CD4-positive, alpha-beta memory T cell (primary cell): ENCODE measurements at regions not wholly inside any gene's neighbourhood (a gene's known extent, or its start where the extent isn't known, plus 50 kb on each side); places are given as distances from the start of the nearest gene placed in this dataset.
"Not testable (repeated sequence)": the region's sequence is repeated elsewhere in the genome, so short reads cannot be mapped to it uniquely, and the experiment has no call there.

Experiments used
- CTCF ChIA-PET: fragments of 350-600 bp; sonication (Branson Sonifier 250); formaldehyde crosslinking; loops from one replicate; lab custom pipeline; 2021; ENCODE audit warnings: inconsistent platforms; ENCODE audit not compliant: partially characterized antibody; lab: Charles Lee
- POLR2A ChIA-PET: fragments of 350-600 bp; sonication (Branson Sonifier 250); formaldehyde crosslinking; loops from one replicate; lab custom pipeline; 2021; ENCODE audit not compliant: partially characterized antibody; lab: Charles Lee
- DNase-seq, 5 donors: peaks; one replicate each; pipeline versions ENCODE4 v3.0.0 to v3.0.0-alpha.2; 2020 to 2022; ENCODE audit warnings: mixed read lengths in 1 of 5
- H3K27ac ChIP-seq: one replicate; pipeline ENCODE4 v1.7.0; 2013; ENCODE audit warnings: low read depth, low read length
- H3K27me3 ChIP-seq: 2 replicates; pipeline ENCODE4 v1.7.0; 2013; ENCODE audit warnings: mild to moderate bottlenecking, low read length, moderate library complexity; ENCODE audit not compliant: insufficient read depth
- H3K36me3 ChIP-seq: 2 replicates; pipeline ENCODE4 v1.7.0; 2013; ENCODE audit warnings: mild to moderate bottlenecking, low read length, moderate library complexity; ENCODE audit not compliant: insufficient read depth
- H3K4me1 ChIP-seq: 2 replicates; pipeline ENCODE4 v1.7.0; 2013; ENCODE audit warnings: mild to moderate bottlenecking, low read length, moderate library complexity; ENCODE audit not compliant: insufficient read depth
- H3K4me3 ChIP-seq, 2 donors: one replicate each; pipeline ENCODE4 v1.7.0; 2013; ENCODE audit warnings: low read length in 2 of 2, mild to moderate bottlenecking in 1 of 2
- H3K9me3 ChIP-seq, 2 donors: one replicate each; pipeline ENCODE4 v1.7.0; 2013; ENCODE audit warnings: low read length in 2 of 2, control low read depth in 1 of 2; ENCODE audit not compliant: control insufficient read depth in 1 of 2
- H3K27ac Mint-ChIP-seq, 7 donors: one replicate each; pipeline ENCODE4 v1.8.0; 2020 to 2021; ENCODE audit warnings: mixed read lengths in 7 of 7, mild to moderate bottlenecking in 6 of 7, inconsistent platforms in 3 of 7, moderate library complexity in 3 of 7
- H3K27me3 Mint-ChIP-seq, 2 donors: one replicate each; pipeline ENCODE4 v1.8.0; 2020 to 2021; ENCODE audit warnings: mixed read lengths in 2 of 2
- H3K36me3 Mint-ChIP-seq, 2 donors: one replicate each; pipeline ENCODE4 v1.8.0; 2020 to 2021; ENCODE audit warnings: mixed read lengths in 2 of 2, inconsistent platforms in 1 of 2, mild to moderate bottlenecking in 1 of 2
- H3K4me1 Mint-ChIP-seq, 4 donors: one replicate each; pipeline ENCODE4 v1.8.0; 2020 to 2021; ENCODE audit warnings: mixed read lengths in 4 of 4, mild to moderate bottlenecking in 1 of 4
- H3K4me3 Mint-ChIP-seq, 8 donors: one replicate each; pipeline ENCODE4 v1.8.0; 2020 to 2021; ENCODE audit warnings: mixed read lengths in 8 of 8, mild to moderate bottlenecking in 7 of 8, moderate library complexity in 6 of 8, inconsistent platforms in 3 of 8
- H3K9me3 Mint-ChIP-seq, 8 donors: one replicate each; pipeline ENCODE4 v1.8.0; 2020 to 2021; ENCODE audit warnings: mixed read lengths in 8 of 8, mild to moderate bottlenecking in 5 of 8, inconsistent platforms in 3 of 8, moderate library complexity in 1 of 8
- intact Hi-C: fragments of 100-400 bp; cut with micrococcal nuclease; formaldehyde crosslinking; loops from one replicate; pipeline ENCODE4 v1.15.1; 2023

GRCh38 chr5:130321931-130322330 lies 417.7 kb downstream of the CHSY3 start:
- Mint-ChIP-seq H3K36me3 (no peaks in the 10 kb centered on the region), H3K4me1 (no peaks in the 10 kb centered on the region), H3K27me3 (no peaks in the 10 kb centered on the region), H3K4me3 (no peak overlapping the region), H3K27ac (no peak overlapping the region), H3K9me3 (peaks cover 0 to 14% (median 8%) of the 10 kb centered on the region in 8 donors)
- Histone ChIP-seq H3K27me3 (no peaks in the 10 kb centered on the region), H3K4me3 (no peak overlapping the region), H3K4me1 (no peaks in the 10 kb centered on the region), H3K27ac (no peak overlapping the region), H3K36me3 (no peaks in the 10 kb centered on the region), H3K9me3 (no peaks in the 10 kb centered on the region)
- ChIA-PET POLR2A (no interaction called here), CTCF (no interaction called here)
- DNase-seq, result no peak
- intact Hi-C loops, result no loop called here

GRCh38 chr5:130316971-130317680 lies 412.9 kb downstream of the CHSY3 start:
- H3K27me3 ChIP-seq, result no peaks in the 10 kb centered on the region
- ChIA-PET POLR2A (no interaction called here), CTCF (no interaction called here)
- H3K9me3 ChIP-seq, result no peaks in the 10 kb centered on the region
- peaks cover 0 to 12% (median 5%) of the 10 kb centered on the region in 8 donors for H3K9me3 Mint-ChIP-seq
- no peaks in the 10 kb centered on the region for H3K4me1 Mint-ChIP-seq
- no peak overlapping the region for H3K27ac ChIP-seq
- no peaks in the 10 kb centered on the region for H3K36me3 ChIP-seq
- intact Hi-C loops, result no loop called here
- no peak overlapping the region for H3K27ac Mint-ChIP-seq
- H3K4me3 ChIP-seq, result no peak overlapping the region
- no peaks in the 10 kb centered on the region for H3K4me1 ChIP-seq
- H3K27me3 Mint-ChIP-seq, result no peaks in the 10 kb centered on the region
- H3K4me3 Mint-ChIP-seq, result no peak overlapping the region
- no peak for DNase-seq
- H3K36me3 Mint-ChIP-seq, result no peaks in the 10 kb centered on the region

GRCh38 chr5:130295235-130295634 lies 391.0 kb downstream of the CHSY3 start:
- CTCF ChIA-PET, result no interaction called here
- POLR2A ChIA-PET, result no interaction called here
- intact Hi-C loops, result no loop called here
- Mint-ChIP-seq H3K36me3 (no peaks in the 10 kb centered on the region), H3K4me1 (no peaks in the 10 kb centered on the region), H3K9me3 (no peaks in the 10 kb centered on the region), H3K27me3 (no peaks in the 10 kb centered on the region), H3K27ac (no peak overlapping the region), H3K4me3 (no peak overlapping the region)
- DNase-seq, result no peak
- H3K4me3 ChIP-seq, result no peak overlapping the region
- no peaks in the 10 kb centered on the region for H3K4me1 ChIP-seq
- H3K9me3 ChIP-seq, result no peaks in the 10 kb centered on the region
- H3K27me3 ChIP-seq, result no peaks in the 10 kb centered on the region
- no peaks in the 10 kb centered on the region for H3K36me3 ChIP-seq
- H3K27ac ChIP-seq, result no peak overlapping the region

GRCh38 chr5:130294798-130295197 lies 390.5 kb downstream of the CHSY3 start:
- POLR2A ChIA-PET, H3K27ac Mint-ChIP-seq: not testable (repeated sequence)

GRCh38 chr5:130290219-130290618 lies 386.0 kb downstream of the CHSY3 start:
- DNase-seq, result no peak
- intact Hi-C loops, result no loop called here
- ChIA-PET CTCF (interaction anchor here (1.1 kb wide), 1 partner anchor 173 kb away, joined by 3 read pairs; no protein-coding TSS in a partner anchor), POLR2A (no interaction called here)
- Histone ChIP-seq H3K27ac (no peak overlapping the region), H3K9me3 (no peaks in the 10 kb centered on the region), H3K4me3 (no peak overlapping the region), H3K36me3 (no peaks in the 10 kb centered on the region), H3K27me3 (no peaks in the 10 kb centered on the region), H3K4me1 (no peaks in the 10 kb centered on the region)
- no peaks in the 10 kb centered on the region for H3K36me3 Mint-ChIP-seq
- H3K4me1 Mint-ChIP-seq, result no peaks in the 10 kb centered on the region
- H3K27me3 Mint-ChIP-seq, result peaks cover 0 to 2% of the 10 kb centered on the region in 2 donors
- no peak overlapping the region for H3K27ac Mint-ChIP-seq
- H3K4me3 Mint-ChIP-seq, result no peak overlapping the region
- H3K9me3 Mint-ChIP-seq, result no peaks in the 10 kb centered on the region

More at GRCh38 chr5:130294798-130295197, 390.5 kb downstream of the CHSY3 start:
- H3K9me3 ChIP-seq, H3K36me3 ChIP-seq, CTCF ChIA-PET, H3K27ac ChIP-seq, intact Hi-C loops, DNase-seq, H3K4me3 ChIP-seq, H3K4me1 ChIP-seq, H3K4me1 Mint-ChIP-seq, H3K4me3 Mint-ChIP-seq, H3K9me3 Mint-ChIP-seq, H3K27me3 ChIP-seq, H3K36me3 Mint-ChIP-seq, H3K27me3 Mint-ChIP-seq: not testable (repeated sequence)

GRCh38 chr5:130289132-130290088 lies 385.1 kb downstream of the CHSY3 start:
- Histone ChIP-seq H3K4me3 (no peak overlapping the region), H3K27ac (no peak overlapping the region), H3K9me3 (no peaks in the 10 kb centered on the region), H3K36me3 (no peaks in the 10 kb centered on the region), H3K27me3 (no peaks in the 10 kb centered on the region), H3K4me1 (no peaks in the 10 kb centered on the region)
- ChIA-PET CTCF (no interaction called here), POLR2A (no interaction called here)
- Mint-ChIP-seq H3K27me3 (peaks cover 0 to 2% of the 10 kb centered on the region in 2 donors), H3K9me3 (no peaks in the 10 kb centered on the region), H3K4me3 (no peak overlapping the region), H3K27ac (no peak overlapping the region), H3K4me1 (no peaks in the 10 kb centered on the region), H3K36me3 (no peaks in the 10 kb centered on the region)
- intact Hi-C loops, result no loop called here
- DNase-seq, result no peak

- Histone ChIP-seq H3K27ac (no peak overlapping the region), H3K27me3 (no peaks in the 10 kb centered on the region), H3K4me3 (no peak overlapping the region), H3K36me3 (no peaks in the 10 kb centered on the region), H3K9me3 (no peaks in the 10 kb centered on the region), H3K4me1 (no peaks in the 10 kb centered on the region)
- Mint-ChIP-seq H3K27me3 (peaks cover 0 to 2% of the 10 kb centered on the region in 2 donors), H3K4me3 (no peak overlapping the region), H3K9me3 (no peaks in the 10 kb centered on the region), H3K27ac (no peak overlapping the region), H3K4me1 (no peaks in the 10 kb centered on the region), H3K36me3 (no peaks in the 10 kb centered on the region)
- no peak for DNase-seq
- ChIA-PET CTCF (no interaction called here), POLR2A (no interaction called here)
- intact Hi-C loops, result no loop called here
These were observed 383.2 kb downstream of the CHSY3 start for GRCh38 chr5:130287438-130287837.
